A549 (cell line): ENCODE measurements at regions not wholly inside any gene's neighbourhood (a gene's known extent, or its start where the extent isn't known, plus 50 kb on each side); places are given as distances from the start of the nearest gene placed in this dataset.

Experiments
- ATAC-seq, 2 experiments: fragments of 200-7000 bp in 1 of 2; fragments of >200 bp in 1 of 2; cut with Nextera tagmentation in 1 of 2; cut with Tn5 transposase in 1 of 2; 3 replicates each; pipeline versions ENCODE4 v1.8.0 to v1.9.1; 2018 to 2020; ENCODE audit warnings: mild to moderate bottlenecking in 1 of 2, moderate library complexity in 1 of 2
- CTCF ChIA-PET: fragments of 300-600 bp; sonication (Branson Sonifier 250); formaldehyde crosslinking; extraction: SDS; loops from one replicate; lab custom pipeline; 2021; ENCODE audit warnings: antibody characterized with exemption, inconsistent platforms; lab: Yijun Ruan, JAX
- POLR2A ChIA-PET: fragments of 350-600 bp; formaldehyde crosslinking; extraction: SDS; loops from one replicate; lab custom pipeline; 2021; ENCODE audit warnings: antibody characterized with exemption, inconsistent platforms; lab: Yijun Ruan, JAX
- DNase-seq, 2 experiments: peaks; one replicate each; pipeline versions ENCODE4 v3.0.0 to v3.0.0-alpha.2; 2011 to 2016; ENCODE audit warnings: low read depth in 1 of 2, low spot score in 1 of 2
- FAIRE-seq: peaks from 2 replicates; lab custom pipeline; 2011; peaks lifted over from hg19 to GRCh38; lab: Jason Lieb, UNC
- H3K27ac ChIP-seq, 2 experiments: fragments of >200 bp; sonication (Bioruptor Twin); formaldehyde crosslinking; 3 replicates each; pipeline ENCODE4 v1.5.1; 2016 to 2017
- H3K4me1 ChIP-seq: fragments of >200 bp; sonication (Bioruptor Twin); formaldehyde crosslinking; 3 replicates; pipeline ENCODE4 v1.6.1; 2016
- H3K4me2 ChIP-seq: fragments of >200 bp; sonication (Bioruptor Twin); formaldehyde crosslinking; 3 replicates; pipeline ENCODE4 v1.6.1; 2016
- H3K4me3 ChIP-seq: fragments of >200 bp; sonication (Bioruptor Twin); formaldehyde crosslinking; 3 replicates; pipeline ENCODE4 v1.5.1; 2016
- H3K9me3 ChIP-seq: fragments of >200 bp; sonication (Bioruptor Twin); formaldehyde crosslinking; 3 replicates; pipeline ENCODE4 v1.6.1; 2016
- CHD2 ChIP-seq: fragments of 150-350 bp; IDR thresholded peaks from 2 replicates; pipeline ENCODE4 v1.6.1; 2014; ENCODE audit warnings: low read length; ENCODE audit not compliant: partially characterized antibody
- CHD4 ChIP-seq: fragments of 200-600 bp; sonication (generic); IDR thresholded peaks from 2 replicates; pipeline ENCODE4 v1.6.1; 2016; ENCODE audit warnings: antibody characterized with exemption, mild to moderate bottlenecking, borderline replicate concordance
- EHF ChIP-seq: fragments of 250-450 bp; sonication (Bioruptor Pico); IDR thresholded peaks from 2 replicates; pipeline ENCODE4 v1.5.0; 2020; ENCODE audit warnings: mild to moderate bottlenecking
- EP300 ChIP-seq, 2 experiments: fragments of >200 bp; sonication (Bioruptor Twin); formaldehyde crosslinking; IDR thresholded peaks; 2 replicates in 1 of 2; 3 replicates in 1 of 2; pipeline ENCODE4 v1.6.1; 2016 to 2017
- GATA3 ChIP-seq: IDR thresholded peaks from 2 replicates; pipeline ENCODE4 v1.6.1; 2012; ENCODE audit warnings: borderline replicate concordance
- HOXB5 ChIP-seq: fragments of 250-450 bp; sonication (Bioruptor Pico); IDR thresholded peaks from 2 replicates; pipeline ENCODE4 v1.5.0; 2020; ENCODE audit warnings: mild to moderate bottlenecking, moderate library complexity
- JUN ChIP-seq, 2 experiments: fragments of >200 bp; sonication (Bioruptor Twin); formaldehyde crosslinking; IDR thresholded peaks; 2 replicates in 1 of 2; 3 replicates in 1 of 2; pipeline ENCODE4 v1.6.1; 2016 to 2017
- JUNB ChIP-seq: fragments of >200 bp; sonication (Bioruptor Twin); formaldehyde crosslinking; IDR thresholded peaks from 2 replicates; pipeline ENCODE4 v1.6.1; 2016
- KDM1A ChIP-seq: fragments of 200-600 bp; sonication (generic); IDR thresholded peaks from 2 replicates; pipeline ENCODE4 v1.6.1; 2016; ENCODE audit warnings: low read depth, mild to moderate bottlenecking
- MAZ ChIP-seq: fragments of 150-350 bp; IDR thresholded peaks from 2 replicates; pipeline ENCODE4 v1.6.1; 2014; ENCODE audit warnings: antibody characterized with exemption, low read depth, low read length, borderline replicate concordance
- NFE2L2 ChIP-seq: fragments of 150-350 bp; conservative IDR thresholded peaks from 2 replicates; pipeline ENCODE4 v1.6.1; 2014; ENCODE audit warnings: low read length
- PHF8 ChIP-seq: fragments of 200-600 bp; sonication (generic); IDR thresholded peaks from 2 replicates; pipeline ENCODE4 v1.6.1; 2016; ENCODE audit warnings: low read depth, mild to moderate bottlenecking, antibody characterized with exemption, moderate library complexity, borderline replicate concordance
- POLR2AphosphoS2 ChIP-seq: conservative IDR thresholded peaks from 2 replicates; pipeline ENCODE4 v1.6.1; 2012; ENCODE audit warnings: low read length, improper control_type of control experiment, inconsistent platforms
- RAD21 ChIP-seq, 2 experiments: fragments of >200 bp in 1 of 2; sonication (Bioruptor Twin) in 1 of 2; formaldehyde crosslinking in 1 of 2; IDR thresholded peaks in 1 of 2; conservative IDR thresholded peaks in 1 of 2; 2 replicates in 1 of 2; 3 replicates in 1 of 2; pipeline ENCODE4 v1.6.1; 2012 to 2018; ENCODE audit warnings: inconsistent platforms in 1 of 2
- RARB ChIP-seq: fragments of 250-450 bp; sonication (Bioruptor Pico); IDR thresholded peaks from 2 replicates; pipeline ENCODE4 v1.8.0; 2021; ENCODE audit warnings: mild to moderate bottlenecking, moderate library complexity
- RCOR1 ChIP-seq: fragments of 150-350 bp; IDR thresholded peaks from 2 replicates; pipeline ENCODE4 v1.6.1; 2014; ENCODE audit warnings: antibody characterized with exemption, low read length, low read depth
- RNF2 ChIP-seq: fragments of 200-600 bp; sonication (generic); IDR thresholded peaks from 2 replicates; pipeline ENCODE4 v1.6.1; 2016; ENCODE audit warnings: low read depth, mild to moderate bottlenecking, antibody characterized with exemption, moderate library complexity, borderline replicate concordance
- SMC3 ChIP-seq: fragments of >200 bp; sonication (Bioruptor Twin); formaldehyde crosslinking; IDR thresholded peaks from 3 replicates; pipeline ENCODE4 v1.6.1; 2018; ENCODE audit warnings: inconsistent platforms
- SREBF2 ChIP-seq: fragments of 450-650 bp; IDR thresholded peaks from 2 replicates; pipeline ENCODE4 v1.6.1; 2014; ENCODE audit warnings: mild to moderate bottlenecking, moderate library complexity
- ZC3H11A ChIP-seq: fragments of 450-650 bp; IDR thresholded peaks from 2 replicates; pipeline ENCODE4 v1.6.1; 2014; ENCODE audit warnings: antibody characterized with exemption, mild to moderate bottlenecking
- ZFP36 ChIP-seq: fragments of 450-650 bp; IDR thresholded peaks from 2 replicates; pipeline ENCODE4 v1.6.1; 2014; ENCODE audit warnings: borderline replicate concordance; ENCODE audit not compliant: partially characterized antibody
- ZSCAN20 ChIP-seq: fragments of 250-450 bp; sonication (Bioruptor Pico); IDR thresholded peaks from 2 replicates; pipeline ENCODE4 v1.8.0; 2022; ENCODE audit warnings: mild to moderate bottlenecking, moderate library complexity
- WGBS: methylation state at CpG from one replicate; pipeline ENCODE4 v1.1.6; 2017; ENCODE audit errors: missing lambda C conversion rate; 5-methylcytosine and 5-hydroxymethylcytosine counted together
- TF ChIP-seq, protein P1 (sequence below): fragments of >200 bp; sonication (Bioruptor Twin); formaldehyde crosslinking; IDR thresholded peaks from 2 replicates; pipeline ENCODE4 v1.6.1; 2016
- TF ChIP-seq, protein P2 (sequence below): fragments of >200 bp; sonication (Bioruptor Twin); formaldehyde crosslinking; IDR thresholded peaks from 3 replicates; pipeline ENCODE4 v1.5.1; 2016

DNA sequence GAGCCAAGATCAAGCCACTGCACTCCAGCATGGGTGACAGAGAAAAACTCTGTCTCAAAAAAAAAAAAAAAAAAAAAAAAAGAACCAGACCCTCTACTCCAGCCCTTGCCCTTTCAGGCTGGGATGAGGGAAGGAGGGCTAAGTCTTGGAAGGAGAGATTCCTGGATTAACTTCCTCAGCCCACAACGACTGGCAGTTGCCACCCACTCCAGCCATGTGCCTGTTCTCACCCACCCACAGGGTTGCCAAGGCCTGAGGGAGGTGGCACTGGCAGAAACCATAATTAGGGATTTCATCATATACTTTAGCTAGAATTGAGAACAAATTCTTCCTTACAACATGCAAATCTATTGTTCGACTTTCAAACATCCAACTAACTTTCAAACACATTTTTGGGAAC lies 87.8 kb upstream of the SLC30A5 start:
- Histone ChIP-seq H3K4me3 (no peak overlapping the region), H3K27ac (no peak overlapping the region), H3K4me1 (no peaks in the 10 kb centered on the region), H3K9me3 (no peaks in the 10 kb centered on the region), H3K4me2 (no peak overlapping the region)
- FAIRE-seq (no peak), DNase-seq (no peak), ATAC-seq (no peak)
- CTCF ChIA-PET = interaction anchor here (0.9 kb wide), 1 partner anchor 719 kb away, joined by 3 read pairs; no protein-coding TSS in a partner anchor
- 10% methylated on average over 2 of the region's 2 CpGs for WGBS
- no peak for TF ChIP-seq MAZ
- POLR2A ChIA-PET = no interaction called here

DNA sequence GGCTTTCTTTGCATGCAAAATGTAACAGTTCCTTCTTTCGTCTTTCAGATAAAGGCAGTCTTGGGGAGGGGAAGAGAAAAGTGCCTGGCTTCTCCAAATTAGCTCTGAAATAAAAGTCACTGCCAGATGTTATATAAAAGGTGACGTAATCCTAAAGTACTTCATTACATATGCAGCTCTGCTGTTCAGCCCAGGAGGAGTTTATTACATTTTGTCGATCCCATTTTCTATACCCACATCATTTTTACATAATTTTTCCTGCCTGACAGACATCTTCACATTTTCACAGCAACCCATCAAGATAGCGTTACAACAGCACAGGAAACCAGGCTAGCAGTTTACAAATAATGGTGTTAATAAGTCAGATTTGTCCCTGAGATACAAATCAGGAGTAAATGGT lies 86.7 kb upstream of the SLC30A5 start:
- DNase-seq (no peak), FAIRE-seq (no peak), ATAC-seq (no peak)
- no peaks in the 10 kb centered on the region for H3K9me3 ChIP-seq
- no peaks in the 10 kb centered on the region for H3K4me1 ChIP-seq
- ChIA-PET CTCF (interaction anchor here (0.7 to 2.4 kb wide), 6 partner anchors 10 to 720 kb away, joined by 3 to 9 read pairs (median 3); partner anchors contain the start of gene SLC30A5), POLR2A (no interaction called here)
- WGBS = 38% methylated on average over 4 of the region's 4 CpGs
- H3K4me3 ChIP-seq = no peak overlapping the region
- H3K27ac ChIP-seq = no peak overlapping the region
- TF ChIP-seq JUN (IDR thresholded peaks at IDR 0.05) (no peak), SREBF2 (no peak), EHF (CRISPR knock-in tag) (no peak), RNF2 (no peak), RARB (CRISPR knock-in tag) (no peak)
- no peak overlapping the region for H3K4me2 ChIP-seq

DNA sequence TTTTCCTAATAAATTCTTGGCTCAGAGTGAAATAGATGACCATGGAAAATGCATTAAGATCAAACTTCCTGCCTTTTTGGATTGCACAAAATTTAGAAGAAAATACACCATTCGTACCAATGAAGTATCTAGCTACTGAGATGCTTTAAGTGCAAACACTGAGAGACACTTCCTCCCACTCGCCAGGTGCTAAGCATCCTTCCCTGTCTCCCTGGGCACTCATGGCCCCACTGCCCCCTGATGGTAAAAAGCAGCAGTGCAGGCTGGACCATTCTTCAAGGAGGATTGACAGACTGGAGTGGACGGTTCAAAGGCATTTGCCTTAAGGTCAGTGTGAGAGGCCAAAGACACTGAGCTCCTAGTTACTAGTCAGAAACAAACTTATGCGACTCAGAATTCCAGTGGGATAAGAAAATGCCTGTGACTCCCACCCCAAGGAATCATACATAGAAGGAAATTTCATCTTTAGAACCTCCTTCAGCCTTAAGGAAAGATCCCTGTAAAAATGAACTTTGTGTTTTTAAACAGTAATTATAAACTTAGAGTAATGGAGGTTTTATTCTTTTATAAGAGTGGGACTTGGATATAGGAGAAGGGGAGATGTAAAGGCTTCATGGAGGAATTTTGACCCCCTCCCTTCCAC lies 86.0 kb upstream of the SLC30A5 start:
- CTCF ChIA-PET = interaction anchor here (0.7 to 2.4 kb wide), 8 partner anchors 10 to 722 kb away, joined by 3 to 9 read pairs (median 3); partner anchors contain the start of gene SLC30A5
- no peak overlapping the region for H3K4me3 ChIP-seq
- TF ChIP-seq EP300 (IDR thresholded peaks at IDR 0.05) (no peak), SMC3 (peak; percentile 59), RNF2 (peak; percentile 88; the same call in 1 of the 2 replicates), RAD21 (conservative IDR thresholded peaks at IDR 0.05 in 1 of 2, IDR thresholded peaks at IDR 0.05 in 1 of 2) (peak; percentile 72 to 81), JUNB (no peak), POLR2AphosphoS2 (no peak), CHD2 (no peak), ZFP36 (peak; percentile 0), RCOR1 (no peak), KDM1A (no peak), NFE2L2 (no peak)
- TF ChIP-seq, protein P1, sequence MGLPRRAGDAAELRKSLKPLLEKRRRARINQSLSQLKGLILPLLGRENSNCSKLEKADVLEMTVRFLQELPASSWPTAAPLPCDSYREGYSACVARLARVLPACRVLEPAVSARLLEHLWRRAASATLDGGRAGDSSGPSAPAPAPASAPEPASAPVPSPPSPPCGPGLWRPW = no peak
- TF ChIP-seq, protein P2, sequence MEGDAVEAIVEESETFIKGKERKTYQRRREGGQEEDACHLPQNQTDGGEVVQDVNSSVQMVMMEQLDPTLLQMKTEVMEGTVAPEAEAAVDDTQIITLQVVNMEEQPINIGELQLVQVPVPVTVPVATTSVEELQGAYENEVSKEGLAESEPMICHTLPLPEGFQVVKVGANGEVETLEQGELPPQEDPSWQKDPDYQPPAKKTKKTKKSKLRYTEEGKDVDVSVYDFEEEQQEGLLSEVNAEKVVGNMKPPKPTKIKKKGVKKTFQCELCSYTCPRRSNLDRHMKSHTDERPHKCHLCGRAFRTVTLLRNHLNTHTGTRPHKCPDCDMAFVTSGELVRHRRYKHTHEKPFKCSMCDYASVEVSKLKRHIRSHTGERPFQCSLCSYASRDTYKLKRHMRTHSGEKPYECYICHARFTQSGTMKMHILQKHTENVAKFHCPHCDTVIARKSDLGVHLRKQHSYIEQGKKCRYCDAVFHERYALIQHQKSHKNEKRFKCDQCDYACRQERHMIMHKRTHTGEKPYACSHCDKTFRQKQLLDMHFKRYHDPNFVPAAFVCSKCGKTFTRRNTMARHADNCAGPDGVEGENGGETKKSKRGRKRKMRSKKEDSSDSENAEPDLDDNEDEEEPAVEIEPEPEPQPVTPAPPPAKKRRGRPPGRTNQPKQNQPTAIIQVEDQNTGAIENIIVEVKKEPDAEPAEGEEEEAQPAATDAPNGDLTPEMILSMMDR = peak; percentile 65
- TF ChIP-seq, all 56 proteins: peak for 5
- WGBS = 8% methylated on average over 4 of the region's 4 CpGs
- DNase-seq (peak; percentile 55 to 76), ATAC-seq (peak; percentile 87 to 97), FAIRE-seq (peak; percentile 39)
- H3K4me2 ChIP-seq = no peak overlapping the region
- no peak overlapping the region for H3K27ac ChIP-seq
- H3K9me3 ChIP-seq = no peaks in the 10 kb centered on the region
- POLR2A ChIA-PET = no interaction called here
- H3K4me1 ChIP-seq = no peaks in the 10 kb centered on the region

DNA sequence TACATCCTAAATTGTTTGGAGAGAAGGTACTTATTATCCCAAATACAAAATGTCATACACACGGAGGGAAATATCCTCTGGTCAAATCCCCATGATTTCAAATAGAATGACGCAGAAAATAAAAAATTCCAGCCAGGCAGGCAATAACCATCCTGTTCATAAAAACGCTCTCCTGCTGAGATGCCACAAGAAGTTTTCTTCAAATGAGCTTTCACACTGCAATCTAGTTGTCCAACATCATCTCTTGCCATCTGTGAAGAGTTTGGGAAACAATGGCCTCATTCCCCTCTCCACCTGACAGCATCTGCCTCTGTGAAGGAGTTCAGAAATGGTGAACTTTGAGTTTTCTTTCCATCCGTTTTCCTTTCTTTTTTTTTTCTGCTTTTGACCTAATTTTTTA lies 83.3 kb upstream of the SLC30A5 start:
- no peaks in the 10 kb centered on the region for H3K4me1 ChIP-seq
- no peak overlapping the region for H3K27ac ChIP-seq
- no peak overlapping the region for H3K4me2 ChIP-seq
- TF ChIP-seq HOXB5 (CRISPR knock-in tag) = no peak
- no peak for TF ChIP-seq ZSCAN20 (CRISPR knock-in tag)
- TF ChIP-seq CHD4 = no peak
- no peak for TF ChIP-seq PHF8
- TF ChIP-seq ZC3H11A = no peak
- TF ChIP-seq, protein P2 = no peak
- TF ChIP-seq SMC3 = no peak
- no peak for TF ChIP-seq RARB (CRISPR knock-in tag)
- TF ChIP-seq ZFP36 = no peak
- TF ChIP-seq GATA3 = no peak
- ChIA-PET POLR2A (no interaction called here), CTCF (interaction anchor here (1.0 kb wide), 1 partner anchor 9 kb away, joined by 3 read pairs; no protein-coding TSS in a partner anchor)
- 33% methylated on average over 4 of the region's 4 CpGs for WGBS
- FAIRE-seq (no peak), ATAC-seq (no peak), DNase-seq (no peak)
- H3K4me3 ChIP-seq = no peak overlapping the region
- no peaks in the 10 kb centered on the region for H3K9me3 ChIP-seq
